WTC11 (cell line): ENCODE measurements at regions not wholly inside any gene's neighbourhood (a gene's known extent, or its start where the extent isn't known, plus 50 kb on each side); places are given as distances from the start of the nearest gene placed in this dataset.

Source experiments
- ATF3 ChIP-seq: sonication (generic); formaldehyde crosslinking; conservative IDR thresholded peaks from 2 replicates; pipeline ENCODE4 v1.8.1; 2022; ENCODE audit warnings: mild to moderate bottlenecking, missing genetic modification reagents
- CTCF ChIP-seq: fragments of 200-600 bp; IDR thresholded peaks from 2 replicates; pipeline ENCODE4 v1.8.0; 2022; ENCODE audit warnings: antibody characterized with exemption
- E2F4 ChIP-seq: sonication (generic); formaldehyde crosslinking; IDR thresholded peaks from 2 replicates; pipeline ENCODE4 v1.8.1; 2022; ENCODE audit warnings: low read depth, mild to moderate bottlenecking, moderate library complexity, missing genetic modification reagents, borderline replicate concordance
- FOXJ3 ChIP-seq: sonication (generic); formaldehyde crosslinking; IDR thresholded peaks from 2 replicates; pipeline ENCODE4 v1.9.0; 2021; ENCODE audit warnings: missing genetic modification reagents, mild to moderate bottlenecking, borderline replicate concordance
- IRF2 ChIP-seq: sonication (generic); formaldehyde crosslinking; IDR thresholded peaks from 2 replicates; pipeline ENCODE4 v1.8.0; 2022; ENCODE audit warnings: low read depth, missing genetic modification reagents, borderline replicate concordance
- NFE2L1 ChIP-seq: sonication (generic); formaldehyde crosslinking; IDR thresholded peaks from 2 replicates; pipeline ENCODE4 v1.8.1; 2023; ENCODE audit warnings: missing genetic modification reagents
- NR1H2 ChIP-seq: sonication (generic); formaldehyde crosslinking; IDR thresholded peaks from 2 replicates; pipeline ENCODE4 v1.9.0; 2021; ENCODE audit warnings: mild to moderate bottlenecking, moderate library complexity, missing genetic modification reagents
- NR3C1 ChIP-seq: sonication (generic); formaldehyde crosslinking; conservative IDR thresholded peaks from 2 replicates; pipeline ENCODE4 v1.8.1; 2023; ENCODE audit warnings: low read depth, mild to moderate bottlenecking, missing genetic modification reagents
- RORB ChIP-seq: fragments of 250-450 bp; sonication (Bioruptor Pico); IDR thresholded peaks from 2 replicates; pipeline ENCODE4 v1.9.0; 2021; ENCODE audit warnings: mild to moderate bottlenecking
- SMAD4 ChIP-seq: sonication (generic); formaldehyde crosslinking; IDR thresholded peaks from 2 replicates; pipeline ENCODE4 v1.8.0; 2022; ENCODE audit warnings: mild to moderate bottlenecking, missing genetic modification reagents
- SP1 ChIP-seq: sonication (generic); formaldehyde crosslinking; conservative IDR thresholded peaks from 2 replicates; pipeline ENCODE4 v1.8.1; 2022; ENCODE audit warnings: missing genetic modification reagents
- TCF7 ChIP-seq: sonication (generic); formaldehyde crosslinking; IDR thresholded peaks from 2 replicates; pipeline ENCODE4 v1.8.0; 2022; ENCODE audit warnings: mild to moderate bottlenecking, low read depth, missing genetic modification reagents, moderate library complexity
- TEAD1 ChIP-seq: sonication (generic); formaldehyde crosslinking; IDR thresholded peaks from 2 replicates; pipeline ENCODE4 v1.8.0; 2022; ENCODE audit warnings: mild to moderate bottlenecking, missing genetic modification reagents
- TF ChIP-seq, protein P1 (sequence below): sonication (generic); formaldehyde crosslinking; IDR thresholded peaks from 2 replicates; pipeline ENCODE4 v1.8.1; 2023; ENCODE audit warnings: mild to moderate bottlenecking, moderate library complexity, missing genetic modification reagents

DNA sequence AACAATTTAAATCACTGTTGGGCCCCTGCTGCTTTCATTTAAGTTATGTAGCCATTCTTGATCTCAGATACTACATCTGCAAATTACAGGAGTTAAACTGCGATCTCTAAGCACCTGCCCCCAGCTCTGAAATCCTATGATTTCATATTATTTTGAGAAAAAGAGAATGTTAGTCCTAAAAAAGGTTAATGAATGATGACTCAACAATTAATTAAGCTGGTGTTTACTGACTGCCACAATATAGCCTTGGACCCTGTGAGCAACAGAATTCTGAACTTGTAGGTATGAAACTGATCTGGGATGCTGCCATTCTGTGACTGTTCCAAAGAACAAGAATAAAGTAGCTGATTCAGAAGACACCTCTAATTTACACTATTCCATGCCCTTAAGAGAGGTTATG is 124.4 kb upstream of the FBXL7 start:
- TF ChIP-seq ATF3 (no peak), CTCF (no peak), TEAD1 (CRISPR knock-in tag) (no peak), NR1H2 (CRISPR knock-in tag) (no peak), IRF2 (no peak), SP1 (CRISPR knock-in tag) (no peak), NFE2L1 (no peak), E2F4 (no peak), SMAD4 (no peak), FOXJ3 (no peak), TCF7 (CRISPR knock-in tag) (no peak), NR3C1 (no peak), RORB (CRISPR knock-in tag) (no peak)
- TF ChIP-seq, protein P1, sequence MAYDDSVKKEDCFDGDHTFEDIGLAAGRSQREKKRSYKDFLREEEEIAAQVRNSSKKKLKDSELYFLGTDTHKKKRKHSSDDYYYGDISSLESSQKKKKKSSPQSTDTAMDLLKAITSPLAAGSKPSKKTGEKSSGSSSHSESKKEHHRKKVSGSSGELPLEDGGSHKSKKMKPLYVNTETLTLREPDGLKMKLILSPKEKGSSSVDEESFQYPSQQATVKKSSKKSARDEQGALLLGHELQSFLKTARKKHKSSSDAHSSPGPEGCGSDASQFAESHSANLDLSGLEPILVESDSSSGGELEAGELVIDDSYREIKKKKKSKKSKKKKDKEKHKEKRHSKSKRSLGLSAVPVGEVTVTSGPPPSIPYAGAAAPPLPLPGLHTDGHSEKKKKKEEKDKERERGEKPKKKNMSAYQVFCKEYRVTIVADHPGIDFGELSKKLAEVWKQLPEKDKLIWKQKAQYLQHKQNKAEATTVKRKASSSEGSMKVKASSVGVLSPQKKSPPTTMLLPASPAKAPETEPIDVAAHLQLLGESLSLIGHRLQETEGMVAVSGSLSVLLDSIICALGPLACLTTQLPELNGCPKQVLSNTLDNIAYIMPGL (CRISPR knock-in tag) = no peak
